ACC112 (cell line): ENCODE measurements at regions not wholly inside any gene's neighbourhood (a gene's known extent, or its start where the extent isn't known, plus 50 kb on each side); places are given as distances from the start of the nearest gene placed in this dataset.

Experiments used
- H2AFZ ChIP-seq: fragments of 200-600 bp; sonication (generic); one replicate; pipeline ENCODE4 v1.6.0; 2017; ENCODE audit warnings: antibody characterized with exemption, low read length; ENCODE audit not compliant: unreplicated experiment
- H3K27ac ChIP-seq: fragments of 200-600 bp; sonication (generic); 2 replicates; pipeline ENCODE4 v1.5.1; 2014; ENCODE audit warnings: low read depth, mild to moderate bottlenecking, antibody characterized with exemption, low read length, moderate library complexity
- H3K27me3 ChIP-seq: fragments of 200-600 bp; sonication (generic); 2 replicates; pipeline ENCODE4 v1.6.1; 2014; ENCODE audit warnings: mild to moderate bottlenecking, antibody characterized with exemption, low read length, moderate library complexity, mixed read lengths; ENCODE audit not compliant: insufficient read depth
- H3K36me3 ChIP-seq: fragments of 200-600 bp; sonication (generic); 2 replicates; pipeline ENCODE4 v1.6.1; 2016; ENCODE audit warnings: mild to moderate bottlenecking, antibody characterized with exemption, low read length, moderate library complexity, mixed read lengths; ENCODE audit not compliant: insufficient read depth
- H3K4me1 ChIP-seq: fragments of 200-600 bp; sonication (generic); one replicate; pipeline ENCODE4 v1.6.1; 2016; ENCODE audit warnings: low read length, mixed read lengths; ENCODE audit not compliant: insufficient read depth, unreplicated experiment, control insufficient read depth
- H3K4me3 ChIP-seq: fragments of 200-600 bp; sonication (generic); 2 replicates; pipeline ENCODE4 v1.5.1; 2014; ENCODE audit warnings: mild to moderate bottlenecking, low read depth, low read length
- H3K79me2 ChIP-seq: fragments of 200-600 bp; sonication (generic); one replicate; pipeline ENCODE4 v1.6.0; 2016; ENCODE audit warnings: low read length; ENCODE audit not compliant: control insufficient read depth, unreplicated experiment, insufficient read depth

DNA sequence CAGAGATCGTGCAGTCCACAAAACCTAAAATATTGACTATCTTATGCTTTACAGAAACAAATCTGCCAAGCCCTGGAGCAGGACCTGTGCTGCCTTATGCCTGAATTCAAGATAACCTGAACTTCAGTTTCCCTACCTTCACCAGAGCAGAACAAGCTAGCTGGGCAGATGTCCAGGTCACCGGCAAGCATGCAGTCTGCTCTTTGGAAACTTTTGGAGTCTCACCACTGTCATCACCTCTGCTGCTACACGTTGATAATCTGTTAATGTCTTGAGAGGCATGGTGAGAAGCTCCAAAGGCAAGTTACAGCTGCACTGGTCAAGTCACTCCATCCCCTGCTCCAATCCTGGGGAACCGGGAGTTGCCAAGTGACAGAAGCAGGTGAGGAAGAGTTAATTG, 354.2 kb downstream of the RBM43 start:
- H3K27me3 ChIP-seq: no peaks in the 10 kb centered on the region
- no peak overlapping the region for H3K27ac ChIP-seq
- no peak overlapping the region for H2AFZ ChIP-seq
- H3K79me2 ChIP-seq: no peaks in the 10 kb centered on the region
- no peak overlapping the region for H3K4me3 ChIP-seq
- peaks cover 10% of the 10 kb centered on the region for H3K4me1 ChIP-seq
- no peaks in the 10 kb centered on the region for H3K36me3 ChIP-seq

DNA sequence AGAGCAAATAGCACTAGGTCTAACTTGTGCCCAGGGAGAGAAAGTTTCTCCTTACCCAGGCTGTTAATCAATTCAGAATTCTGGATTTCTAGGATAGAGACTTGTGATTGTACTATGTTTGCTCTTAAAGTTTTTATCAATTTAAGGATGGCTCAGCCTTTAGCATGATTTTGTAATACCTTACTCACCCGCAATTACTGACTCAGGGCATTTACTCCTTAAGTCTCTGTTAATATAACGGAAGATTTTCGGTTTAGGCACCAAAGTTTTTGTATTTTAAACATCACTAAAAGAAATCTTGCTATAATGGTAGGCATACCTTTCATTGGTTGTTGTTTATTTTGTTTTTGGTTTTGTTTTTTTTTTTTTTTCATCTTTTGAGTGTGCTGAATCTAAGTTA, 358.2 kb downstream of the RBM43 start:
- no peaks in the 10 kb centered on the region for H3K79me2 ChIP-seq
- H3K4me3 ChIP-seq: no peak overlapping the region
- no peak overlapping the region for H2AFZ ChIP-seq
- H3K36me3 ChIP-seq: 0 out of 2 replicates have a peak, but pooled peaks cover 6% of the 10 kb centered on the region
- no peaks in the 10 kb centered on the region for H3K4me1 ChIP-seq
- no peaks in the 10 kb centered on the region for H3K27me3 ChIP-seq
- H3K27ac ChIP-seq: no peak overlapping the region

DNA sequence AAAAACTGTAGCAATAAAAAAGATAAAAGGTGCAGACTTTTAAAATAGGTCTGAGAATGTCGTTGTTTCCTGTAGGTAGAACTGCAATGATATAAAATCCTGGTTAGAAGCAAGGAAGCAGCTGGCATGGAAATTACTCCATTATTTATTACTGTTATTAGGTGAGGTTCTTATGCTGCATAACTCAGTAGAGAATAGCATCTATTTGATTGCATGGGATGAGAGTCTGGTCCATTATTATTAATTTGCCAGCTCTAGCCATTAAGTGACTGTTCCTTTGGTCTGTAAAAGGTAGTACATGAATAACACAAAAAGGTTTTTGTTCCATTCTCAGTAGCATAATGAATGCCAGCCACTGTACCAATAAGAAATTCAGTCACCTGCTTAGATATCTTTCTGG, 358.6 kb downstream of the RBM43 start:
- Histone ChIP-seq H3K27ac (no peak overlapping the region), H3K36me3 (0 out of 2 replicates have a peak, but pooled peaks cover 6% of the 10 kb centered on the region), H3K4me1 (no peaks in the 10 kb centered on the region), H3K27me3 (no peaks in the 10 kb centered on the region), H3K79me2 (no peaks in the 10 kb centered on the region), H2AFZ (no peak overlapping the region), H3K4me3 (no peak overlapping the region)

DNA sequence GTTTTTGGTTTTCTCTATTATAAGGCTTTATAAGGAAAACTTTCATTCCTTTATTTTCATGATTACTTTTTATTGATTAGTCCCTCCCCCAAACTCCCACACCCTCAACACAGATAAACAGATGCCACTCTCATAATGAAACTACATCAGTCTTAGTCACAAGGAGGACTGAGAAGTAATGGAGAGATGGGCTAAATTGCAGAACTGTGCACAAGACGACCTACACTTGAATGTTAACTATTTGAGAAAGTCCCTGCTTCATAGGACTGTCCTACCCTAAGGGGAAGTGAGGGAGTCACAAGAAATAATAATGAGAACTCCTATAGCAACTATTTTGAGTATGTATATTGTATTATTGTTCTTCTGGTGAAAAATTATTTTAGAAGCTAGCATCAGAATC, 360.8 kb downstream of the RBM43 start:
- Histone ChIP-seq H3K36me3 (0 out of 2 replicates have a peak, but pooled peaks cover 6% of the 10 kb centered on the region), H3K4me3 (no peak overlapping the region), H3K27me3 (no peaks in the 10 kb centered on the region), H2AFZ (no peak overlapping the region), H3K79me2 (no peaks in the 10 kb centered on the region), H3K4me1 (no peaks in the 10 kb centered on the region), H3K27ac (no peak overlapping the region)

DNA sequence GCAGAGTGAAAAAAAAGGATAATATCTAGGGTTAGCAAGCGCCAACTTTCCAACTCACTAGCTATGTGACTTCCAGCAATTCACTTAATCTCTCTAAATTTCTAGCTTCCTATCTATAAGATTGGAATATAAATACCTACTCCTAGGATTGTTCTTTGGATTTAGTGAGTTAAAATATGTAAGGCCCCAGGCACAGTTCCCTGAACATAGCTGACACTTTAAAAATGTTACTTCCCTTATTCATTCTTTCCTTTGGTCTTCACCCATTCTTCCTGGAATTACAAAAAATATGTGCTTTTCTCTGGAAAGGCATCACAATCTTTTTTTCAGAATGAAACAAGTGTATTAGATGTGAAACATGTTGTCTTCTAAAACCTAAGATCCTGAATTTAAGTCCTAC, 365.7 kb downstream of the RBM43 start:
- no peaks in the 10 kb centered on the region for H3K79me2 ChIP-seq
- H3K4me1 ChIP-seq: no peaks in the 10 kb centered on the region
- H2AFZ ChIP-seq: no peak overlapping the region
- 0 out of 2 replicates have a peak, but pooled peaks cover 1% of the 10 kb centered on the region for H3K36me3 ChIP-seq
- H3K27me3 ChIP-seq: no peaks in the 10 kb centered on the region
- H3K4me3 ChIP-seq: no peak overlapping the region
- no peak overlapping the region for H3K27ac ChIP-seq

DNA sequence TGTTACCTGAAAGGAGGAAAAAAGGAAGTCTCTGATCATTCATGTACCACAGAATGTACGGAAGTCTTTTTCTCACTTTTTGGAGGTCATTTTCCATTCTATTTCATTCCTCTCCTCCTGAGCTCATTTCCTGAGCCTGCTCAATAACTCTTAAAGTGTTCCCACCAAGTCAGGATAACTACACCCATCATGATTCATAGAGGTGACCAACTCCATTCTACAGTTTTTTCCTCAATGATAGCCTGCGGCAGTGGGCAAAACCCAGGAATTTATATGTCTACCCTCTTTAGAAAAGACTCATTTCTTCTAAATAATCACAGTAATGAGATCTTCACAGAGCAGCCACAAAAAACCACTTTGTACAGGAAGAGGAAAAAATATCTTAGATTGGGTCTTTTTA, 372.5 kb downstream of the RBM43 start:
- H2AFZ ChIP-seq: no peak overlapping the region
- no peak overlapping the region for H3K27ac ChIP-seq
- H3K36me3 ChIP-seq: no peaks in the 10 kb centered on the region
- H3K27me3 ChIP-seq: no peaks in the 10 kb centered on the region
- no peak overlapping the region for H3K4me3 ChIP-seq
- H3K79me2 ChIP-seq: no peaks in the 10 kb centered on the region
- H3K4me1 ChIP-seq: peaks cover 9% of the 10 kb centered on the region

DNA sequence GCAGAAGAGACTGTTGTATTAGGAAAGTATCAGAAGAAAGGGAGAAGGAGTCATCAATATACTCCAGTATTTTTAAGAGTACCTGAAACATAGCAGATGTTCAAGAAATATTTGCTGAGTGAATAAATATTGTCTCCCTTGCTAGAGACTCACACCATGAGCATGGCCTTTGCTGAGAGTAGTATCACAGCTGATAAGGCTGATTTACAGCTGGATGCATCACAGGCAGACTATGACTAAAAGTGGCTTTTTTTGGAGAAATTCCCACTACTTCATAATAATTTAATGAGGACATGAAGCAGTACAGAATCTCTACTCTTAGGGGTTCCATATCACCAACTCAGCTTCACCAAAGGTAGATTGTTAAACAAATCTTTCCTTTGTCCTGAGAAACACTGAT, 373.3 kb downstream of the RBM43 start:
- Histone ChIP-seq H3K36me3 (no peaks in the 10 kb centered on the region), H3K4me1 (peaks cover 9% of the 10 kb centered on the region), H3K79me2 (no peaks in the 10 kb centered on the region), H2AFZ (no peak overlapping the region), H3K4me3 (no peak overlapping the region), H3K27ac (no peak overlapping the region), H3K27me3 (no peaks in the 10 kb centered on the region)

DNA sequence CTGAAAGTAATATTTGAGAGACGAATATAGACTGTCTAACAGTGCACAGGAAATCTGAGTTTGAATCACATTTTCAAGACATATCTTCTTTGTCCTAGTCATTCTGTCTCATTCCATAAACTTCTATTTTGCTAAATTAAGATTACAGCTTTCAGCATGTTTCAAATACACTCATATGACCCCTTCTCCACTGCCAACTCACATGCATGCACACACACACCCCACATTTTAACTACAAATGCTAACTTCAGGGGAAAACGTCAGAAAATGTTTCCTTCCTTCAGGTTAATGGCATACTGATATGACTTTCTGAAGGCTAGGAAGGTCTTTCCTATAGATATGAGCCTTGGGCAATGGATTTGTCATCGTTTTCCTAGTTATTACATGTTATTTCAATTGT, 373.7 kb downstream of the RBM43 start:
- Histone ChIP-seq H3K4me1 (peaks cover 9% of the 10 kb centered on the region), H3K36me3 (no peaks in the 10 kb centered on the region), H3K27me3 (no peaks in the 10 kb centered on the region), H3K4me3 (no peak overlapping the region), H2AFZ (no peak overlapping the region), H3K79me2 (no peaks in the 10 kb centered on the region), H3K27ac (no peak overlapping the region)

DNA sequence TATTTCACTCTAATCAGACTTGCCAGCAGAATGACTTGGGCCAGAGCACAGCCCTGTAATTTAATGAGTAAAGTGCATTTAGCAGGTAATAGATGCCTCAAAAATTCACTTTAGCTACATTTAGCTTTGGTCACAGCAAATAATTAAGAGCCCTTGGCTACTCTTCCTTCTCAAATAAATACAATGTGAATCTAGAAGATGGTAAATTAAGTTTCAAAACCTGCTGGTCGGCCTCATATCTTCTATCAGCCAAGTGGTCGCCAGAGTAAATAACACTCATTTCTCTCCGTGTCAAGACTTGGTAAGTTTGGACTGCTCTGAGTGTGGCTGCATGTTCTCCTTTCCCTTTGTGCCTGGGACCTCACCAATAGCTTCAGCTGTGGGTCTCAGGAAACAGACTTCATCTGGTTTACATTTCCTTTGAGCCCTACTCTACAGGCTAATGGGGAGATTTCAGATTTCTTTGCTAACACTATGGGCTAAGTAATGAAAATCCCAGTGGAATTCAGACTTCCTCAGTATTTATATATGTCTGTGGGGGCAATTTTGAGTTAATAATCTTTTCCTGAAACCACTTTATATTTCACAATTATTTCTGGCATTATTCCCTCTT, 375.8 kb downstream of the RBM43 start:
- Histone ChIP-seq H3K4me1 (peaks cover 9% of the 10 kb centered on the region), H3K27ac (no peak overlapping the region), H3K27me3 (no peaks in the 10 kb centered on the region), H3K79me2 (no peaks in the 10 kb centered on the region), H2AFZ (no peak overlapping the region), H3K36me3 (no peaks in the 10 kb centered on the region), H3K4me3 (no peak overlapping the region)

DNA sequence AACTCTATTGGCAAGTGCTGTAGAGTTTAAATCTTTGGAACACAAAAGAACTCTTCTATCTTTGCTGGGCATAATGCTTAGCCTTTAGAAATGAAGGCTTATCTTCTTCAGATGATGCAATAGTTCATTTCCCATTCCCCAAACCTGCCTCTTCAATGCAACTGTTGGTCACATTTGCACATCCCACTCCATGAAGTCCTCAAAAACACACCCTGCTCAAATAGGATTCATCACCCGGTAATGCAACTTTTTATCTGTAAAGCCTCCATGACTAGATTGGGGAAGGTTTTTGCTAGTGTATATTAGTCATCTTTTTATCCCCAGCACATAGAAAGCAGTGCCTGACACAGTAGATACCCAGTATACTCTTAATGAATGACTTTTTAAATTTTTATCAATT, 376.4 kb downstream of the RBM43 start:
- Histone ChIP-seq H3K27me3 (no peaks in the 10 kb centered on the region), H3K36me3 (no peaks in the 10 kb centered on the region), H3K27ac (no peak overlapping the region), H3K79me2 (no peaks in the 10 kb centered on the region), H2AFZ (no peak overlapping the region), H3K4me3 (no peak overlapping the region), H3K4me1 (peaks cover 9% of the 10 kb centered on the region)

DNA sequence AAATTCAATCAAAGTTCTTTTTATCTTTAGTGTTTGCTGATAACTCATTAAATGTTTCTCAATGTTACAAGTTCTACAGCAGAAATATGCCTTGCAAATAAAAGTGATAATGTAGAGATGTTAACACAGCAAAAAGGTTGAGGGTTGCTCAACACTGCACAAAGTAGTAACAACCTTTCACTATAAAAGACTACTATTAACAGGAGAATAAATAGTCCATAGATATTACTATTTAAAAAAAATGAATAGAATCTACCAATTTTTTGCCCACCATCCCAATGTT, 378.1 kb downstream of the RBM43 start:
- no peak overlapping the region for H3K4me3 ChIP-seq
- no peaks in the 10 kb centered on the region for H3K36me3 ChIP-seq
- no peaks in the 10 kb centered on the region for H3K79me2 ChIP-seq
- no peak overlapping the region for H2AFZ ChIP-seq
- H3K27me3 ChIP-seq: no peaks in the 10 kb centered on the region
- peaks cover 9% of the 10 kb centered on the region for H3K4me1 ChIP-seq
- H3K27ac ChIP-seq: no peak overlapping the region
